Endothelial cell of hepatic sinusoid (primary cell): ENCODE measurements at regions not wholly inside any gene's neighbourhood (a gene's known extent, or its start where the extent isn't known, plus 50 kb on each side); places are given as distances from the start of the nearest gene placed in this dataset.
"Not testable (repeated sequence)": the region's sequence is repeated elsewhere in the genome, so short reads cannot be mapped to it uniquely, and the experiment has no call there.

ENCODE experiments used
- in situ Hi-C: cut with HindIII; loops from 2 replicates; pipeline ENCODE4 v1.10.0; 2017; ENCODE audit warnings: low sequenced_read_pairs

- in situ Hi-C loops, result no loop called here
Observed at GRCh38 chr11:44416776-44417175, 106.8 kb upstream of the ALX4 start.

GRCh38 chr11:44417731-44418455 lies 108.0 kb upstream of the ALX4 start:
- in situ Hi-C loops, result no loop called here

GRCh38 chr11:44418456-44418830 lies 108.5 kb upstream of the ALX4 start:
- in situ Hi-C loops, result no loop called here

- in situ Hi-C loops, result no loop called here
Observed at GRCh38 chr11:44421090-44421675, 111.2 kb upstream of the ALX4 start.

- in situ Hi-C loops, result no loop called here
Observed at GRCh38 chr11:44423289-44423688, 113.3 kb upstream of the ALX4 start.

GRCh38 chr11:44424841-44425240 lies 114.9 kb upstream of the ALX4 start:
- in situ Hi-C loops, result loop anchor here (5.0 kb wide), 2 partner anchors 72 to 103 kb away; no protein-coding TSS in a partner anchor

- in situ Hi-C loops, result loop anchor here (5.0 kb wide), 2 partner anchors 71 to 104 kb away; no protein-coding TSS in a partner anchor
Observed at GRCh38 chr11:44426119-44426518, 116.2 kb upstream of the ALX4 start.

- in situ Hi-C loops, result loop anchor here (5.0 kb wide), 2 partner anchors 70 to 105 kb away; no protein-coding TSS in a partner anchor
Observed at GRCh38 chr11:44426958-44427357, 117.0 kb upstream of the ALX4 start.

GRCh38 chr11:44427432-44427831 lies 117.5 kb upstream of the ALX4 start:
- in situ Hi-C loops, result loop anchor here (5.0 kb wide), 2 partner anchors 70 to 105 kb away; no protein-coding TSS in a partner anchor

GRCh38 chr11:44430140-44430539 lies 120.2 kb upstream of the ALX4 start:
- in situ Hi-C loops, result no loop called here

- in situ Hi-C loops, result no loop called here
Observed at GRCh38 chr11:44434191-44434590, 124.3 kb upstream of the ALX4 start.

GRCh38 chr11:44437122-44437521 lies 127.2 kb upstream of the ALX4 start:
- in situ Hi-C loops, result no loop called here

- in situ Hi-C loops, result not testable (repeated sequence)
Observed at GRCh38 chr11:44442893-44443673, 122.4 kb upstream of the CD82 start.

GRCh38 chr11:44443836-44444769 lies 121.4 kb upstream of the CD82 start:
- in situ Hi-C loops, result no loop called here

- in situ Hi-C loops, result no loop called here
Observed at GRCh38 chr11:44444770-44445321, 120.6 kb upstream of the CD82 start.

- in situ Hi-C loops, result no loop called here
Observed at GRCh38 chr11:44445500-44446365, 119.7 kb upstream of the CD82 start.

- in situ Hi-C loops, result no loop called here
Observed at GRCh38 chr11:44446366-44446762, 119.1 kb upstream of the CD82 start.

- in situ Hi-C loops, result no loop called here
Observed at GRCh38 chr11:44446996-44447771, 118.3 kb upstream of the CD82 start.
